Dedifferentiated amniotic fluid mesenchymal stem cell (primary cell): ENCODE measurements at regions not wholly inside any gene's neighbourhood (a gene's known extent, or its start where the extent isn't known, plus 50 kb on each side); places are given as distances from the start of the nearest gene placed in this dataset.
"Not testable (repeated sequence)": the region's sequence is repeated elsewhere in the genome, so short reads cannot be mapped to it uniquely, and the experiment has no call there.

ENCODE experiments used
- DNase-seq: peaks from one replicate; pipeline ENCODE4 v3.0.0-alpha.2; 2016; ENCODE audit errors: extremely low spot score

DNA sequence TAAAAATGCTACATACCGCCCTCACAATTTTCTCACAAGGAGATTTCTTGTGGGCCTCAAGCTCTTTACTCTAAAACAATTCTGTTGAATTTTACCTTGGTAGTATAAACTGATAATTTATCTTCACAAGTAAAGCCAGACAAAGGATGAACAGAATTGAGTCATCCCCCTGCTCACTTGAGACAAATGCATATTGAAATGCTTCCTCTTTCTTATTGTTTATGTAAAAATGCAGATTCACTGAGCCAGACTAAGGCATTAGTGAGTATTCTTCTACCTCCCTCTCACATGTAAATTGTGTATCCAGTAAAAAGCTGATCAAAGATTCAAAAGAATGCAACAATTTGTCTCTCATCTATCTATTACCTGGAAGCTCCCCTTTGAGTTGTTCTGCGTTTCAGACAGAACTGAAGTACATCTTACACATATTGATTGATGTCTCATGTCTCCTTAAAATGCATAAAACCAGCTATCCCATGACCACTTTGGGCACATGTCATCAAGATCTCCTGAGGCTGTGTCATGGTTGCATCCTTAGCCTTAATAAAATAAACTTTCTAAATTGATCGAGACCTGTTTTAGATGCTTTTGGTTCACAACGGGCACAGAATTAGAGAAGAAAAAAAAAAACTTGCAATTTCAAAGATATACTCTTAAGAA is 743.1 kb upstream of the B3GALT2 start:
- DNase-seq = no peak

DNA sequence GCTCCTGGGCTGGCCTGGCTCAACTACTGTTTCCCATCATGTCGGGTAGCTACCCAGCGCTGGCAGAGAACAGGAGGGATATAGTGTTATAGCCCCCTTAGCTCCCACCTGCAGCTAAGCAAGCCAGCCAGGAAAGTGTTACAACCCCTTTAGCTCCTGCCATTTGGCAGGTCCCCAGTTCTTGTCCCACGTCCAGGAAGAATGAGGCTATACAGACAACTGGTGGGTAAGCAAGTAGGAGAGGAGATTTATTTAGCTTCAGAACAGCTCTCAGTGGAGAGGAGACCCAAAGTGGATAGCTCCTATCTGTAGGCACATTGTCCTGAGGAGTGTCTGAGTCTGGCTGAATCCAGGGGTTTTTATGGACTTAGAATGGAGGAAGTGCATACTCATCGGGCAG is 741.1 kb upstream of the B3GALT2 start:
- DNase-seq = no peak

DNA sequence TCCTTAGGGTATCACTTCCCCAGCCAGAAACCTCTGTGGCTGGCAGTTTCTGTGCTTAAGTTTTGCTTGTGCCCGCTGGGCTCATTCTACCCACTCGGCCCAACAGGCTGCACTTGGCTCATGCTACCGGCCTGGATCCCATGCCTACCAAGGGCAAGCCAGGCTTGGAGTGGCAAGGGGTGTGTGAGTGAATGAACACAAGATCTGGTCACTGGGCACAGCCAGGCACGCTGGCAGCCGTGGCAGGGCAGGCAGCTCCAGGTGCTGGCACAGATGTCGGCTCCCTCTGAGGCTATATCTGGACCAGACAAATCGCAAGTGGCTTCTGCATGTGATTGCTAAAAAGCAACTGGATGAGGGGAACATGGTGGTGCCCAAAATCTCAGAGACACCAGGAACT is 740.5 kb upstream of the B3GALT2 start:
- DNase-seq = no peak

DNA sequence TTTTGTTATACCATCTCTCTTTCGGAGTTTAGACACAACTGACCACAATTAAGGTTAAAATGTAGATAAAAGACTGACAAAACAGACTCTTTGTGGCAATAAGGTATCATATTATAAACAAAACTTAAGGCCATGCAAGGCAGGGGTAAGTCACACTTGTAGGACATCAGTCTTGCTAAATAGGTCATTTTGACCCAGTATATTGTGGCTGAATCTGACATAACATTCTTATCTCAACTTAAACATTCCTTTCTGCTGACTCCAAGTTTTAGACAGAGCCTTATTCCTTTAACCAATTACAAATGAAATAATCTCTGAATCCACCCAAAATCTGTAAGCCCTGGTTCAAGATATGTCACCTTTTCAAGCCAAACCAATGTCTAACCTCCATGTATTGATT is 733.4 kb upstream of the B3GALT2 start:
- no peak for DNase-seq

DNA sequence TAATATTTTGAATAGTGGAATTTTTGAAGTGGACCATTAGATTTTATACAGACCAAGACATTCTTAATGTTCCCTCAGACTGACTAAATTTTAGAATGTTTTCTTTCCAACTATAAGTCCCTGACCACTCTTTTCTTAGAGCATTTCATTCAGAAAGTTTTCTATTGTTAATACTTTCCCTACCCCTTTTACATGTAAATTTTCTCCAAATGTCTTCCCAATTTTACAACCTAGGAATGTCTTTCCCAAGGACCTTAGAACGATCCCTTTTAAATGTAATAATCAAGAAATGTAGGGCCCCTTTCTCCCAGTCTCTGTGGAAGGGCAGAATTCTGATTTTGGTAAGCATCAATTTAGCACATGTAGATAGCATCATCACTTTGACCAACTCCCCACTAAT is 730.0 kb upstream of the B3GALT2 start:
- DNase-seq = no peak

DNA sequence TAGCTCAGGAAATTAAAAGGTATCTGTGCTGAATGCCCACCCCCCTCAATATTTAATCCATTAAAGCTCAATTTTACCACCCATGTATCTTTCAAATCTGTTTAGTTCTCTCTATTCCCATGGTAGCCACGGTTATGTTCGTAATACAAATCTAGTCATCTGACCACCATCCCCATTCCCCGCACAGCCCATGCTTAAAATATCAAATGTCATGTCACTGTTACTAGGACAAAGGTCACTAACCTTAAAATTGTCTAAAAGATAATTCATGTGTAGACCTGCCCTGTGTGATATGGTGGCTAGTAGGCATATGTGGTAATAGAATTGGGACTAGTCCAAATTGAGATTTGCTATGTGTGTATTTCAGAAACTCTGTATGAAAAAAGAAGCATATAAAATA is 728.5 kb upstream of the B3GALT2 start:
- no peak for DNase-seq

DNA sequence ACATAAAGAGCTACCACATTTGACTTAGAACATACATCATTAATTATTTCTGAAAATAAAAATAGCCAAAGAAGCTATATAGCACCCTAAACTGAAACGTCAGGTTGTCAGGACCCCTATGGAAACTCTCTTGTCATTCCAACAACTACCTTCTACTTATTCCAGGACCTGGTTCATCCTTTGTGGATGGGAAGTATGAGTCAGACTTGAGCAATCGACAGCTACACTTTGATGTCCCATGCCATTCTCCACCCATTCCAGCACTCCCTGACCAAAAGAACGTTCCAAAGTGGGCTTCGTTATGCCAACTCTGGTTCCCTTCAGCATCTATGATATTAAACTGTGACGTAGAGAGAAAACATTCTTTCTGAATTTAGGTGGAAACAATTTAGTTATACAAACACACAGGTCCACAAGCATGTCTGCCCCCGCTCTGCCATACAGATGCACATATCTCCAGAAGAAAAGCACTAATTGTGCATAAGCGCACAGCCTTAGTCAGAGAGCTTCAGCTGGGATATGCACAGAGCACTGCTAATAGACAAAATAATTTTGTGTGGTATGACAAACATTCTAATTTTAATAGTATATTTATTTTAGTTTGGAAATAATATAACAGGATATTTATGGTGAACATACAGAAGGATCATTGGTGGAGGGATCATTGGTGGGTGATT is 723.1 kb upstream of the B3GALT2 start:
- no peak for DNase-seq

DNA sequence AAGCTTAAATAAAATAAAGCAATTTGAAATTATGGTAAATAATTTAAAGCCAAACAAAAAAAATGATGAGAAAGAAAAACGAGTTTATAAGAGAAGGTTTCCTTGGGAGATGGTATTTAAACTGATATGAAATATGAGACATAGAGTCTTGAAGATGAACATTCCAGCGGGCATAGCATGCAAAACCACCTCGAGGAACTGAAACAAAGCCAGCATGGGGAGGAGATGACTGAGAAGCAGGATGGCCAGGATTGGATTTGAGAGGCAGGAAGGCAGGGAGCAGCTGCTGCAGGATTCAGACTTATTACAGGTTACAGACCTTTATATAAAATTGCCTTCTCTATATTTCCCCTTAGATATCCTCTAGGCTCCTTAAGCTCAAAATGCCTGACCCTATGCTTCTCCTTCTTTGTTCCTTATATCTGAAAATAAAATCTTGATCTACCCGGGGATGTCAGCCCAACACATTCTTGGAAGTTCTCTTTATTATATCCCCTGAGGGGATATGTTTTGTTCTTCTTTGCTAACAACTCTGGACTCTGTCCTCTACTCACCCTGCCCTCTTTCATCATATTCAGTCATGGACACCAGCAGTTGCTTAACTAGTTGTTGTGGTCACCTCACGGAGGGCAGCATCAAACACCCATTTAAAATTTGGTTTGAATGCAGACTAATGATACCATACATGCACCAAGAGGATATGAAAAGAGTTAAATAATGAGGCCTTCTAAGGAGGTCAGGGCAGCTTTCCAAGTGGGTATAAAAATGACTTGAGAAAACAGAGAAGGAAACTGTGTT is 719.1 kb upstream of the B3GALT2 start:
- DNase-seq = peak; percentile 47

DNA sequence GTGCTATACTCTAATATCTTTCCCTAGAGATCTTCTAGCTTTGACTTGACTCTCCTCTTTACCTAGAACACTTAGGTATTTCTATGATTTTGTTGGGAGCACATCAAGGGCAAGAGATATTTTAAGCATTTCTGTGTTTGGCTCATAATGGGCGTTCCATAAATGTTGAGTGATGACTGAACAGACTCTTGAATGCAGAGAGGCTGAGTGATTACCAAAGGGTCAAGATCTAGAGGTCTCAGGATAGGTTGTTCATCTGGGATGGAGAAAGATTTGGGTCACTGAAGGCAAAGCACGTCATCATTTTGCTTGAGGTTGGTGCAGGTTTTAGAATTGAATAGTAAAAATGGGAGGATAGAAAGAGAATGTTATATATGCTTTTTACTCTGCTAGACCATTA is 705.4 kb upstream of the B3GALT2 start:
- DNase-seq = no peak

DNA sequence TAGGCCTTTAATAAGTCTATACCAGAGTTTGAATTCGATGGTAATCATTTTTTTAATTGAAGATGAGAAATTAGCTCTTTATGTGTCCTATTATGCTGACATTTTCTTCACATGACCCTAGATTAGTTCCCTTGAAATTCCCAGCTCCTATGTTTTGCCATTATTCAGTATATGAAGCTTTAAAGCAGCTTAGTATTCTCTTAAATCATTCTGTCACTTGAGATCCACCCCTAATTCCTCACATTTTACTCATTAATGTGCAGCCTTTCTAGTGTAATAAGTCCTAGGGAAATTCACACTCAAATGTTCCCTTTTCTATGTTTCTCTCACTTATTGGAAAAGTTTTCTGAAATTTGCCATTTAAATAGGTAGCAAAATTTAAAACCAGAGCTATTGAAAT is 704.5 kb upstream of the B3GALT2 start:
- DNase-seq = peak; percentile 9

DNA sequence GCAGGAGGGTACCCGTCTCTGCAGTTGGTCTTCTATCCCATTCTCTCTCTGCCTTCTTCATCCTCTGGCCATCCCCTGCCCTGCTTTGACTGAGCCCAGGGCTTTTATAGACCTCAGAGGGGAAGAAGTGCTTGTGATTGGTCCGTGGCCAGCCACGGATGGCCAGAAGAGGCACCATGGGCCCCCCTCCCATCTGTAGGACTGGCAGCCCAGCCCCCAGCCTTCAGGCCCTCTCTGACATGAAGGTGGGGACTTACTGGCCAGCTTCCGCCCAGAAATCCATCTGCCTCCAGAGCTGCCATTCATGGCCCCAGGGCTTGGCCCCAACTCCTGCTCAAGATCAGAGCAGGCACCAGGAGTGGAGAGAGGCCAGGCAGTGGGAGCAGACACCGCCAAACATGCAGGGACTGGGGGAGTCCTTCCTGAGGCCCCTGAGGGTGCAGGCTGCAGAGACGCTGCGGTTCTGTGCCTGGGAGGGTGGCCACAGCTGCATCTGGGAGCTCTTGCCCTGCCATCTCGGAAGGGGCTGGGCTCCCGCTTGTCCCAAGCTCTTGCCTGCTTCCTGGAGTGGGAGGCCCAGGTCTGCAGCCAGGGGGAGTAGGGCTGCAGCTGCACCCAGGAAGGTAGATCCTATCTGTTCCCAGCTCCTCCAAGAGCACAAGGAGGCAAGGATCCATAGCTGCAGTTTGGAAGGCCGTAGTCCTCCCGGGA is 698.6 kb upstream of the B3GALT2 start:
- DNase-seq = no peak

DNA sequence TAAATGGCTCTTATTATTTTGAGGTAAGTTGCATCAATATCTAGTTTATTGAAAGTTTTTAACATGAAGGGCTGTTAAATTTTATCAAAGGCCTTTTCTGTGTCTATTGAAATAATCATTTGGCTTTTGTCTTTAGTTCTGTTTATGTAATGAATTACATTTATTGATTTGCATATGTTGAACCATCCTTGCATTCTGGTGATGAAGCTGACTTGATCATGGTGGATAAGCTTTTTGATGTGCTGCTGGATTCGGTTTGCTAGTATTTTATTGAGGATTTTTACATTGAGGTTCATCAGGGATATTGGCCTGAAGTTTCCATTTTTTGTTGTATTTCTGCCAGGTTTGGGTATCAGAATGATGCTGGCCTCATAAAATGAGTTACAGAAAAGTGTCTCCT is 691.5 kb upstream of the B3GALT2 start:
- DNase-seq = not testable (repeated sequence)

DNA sequence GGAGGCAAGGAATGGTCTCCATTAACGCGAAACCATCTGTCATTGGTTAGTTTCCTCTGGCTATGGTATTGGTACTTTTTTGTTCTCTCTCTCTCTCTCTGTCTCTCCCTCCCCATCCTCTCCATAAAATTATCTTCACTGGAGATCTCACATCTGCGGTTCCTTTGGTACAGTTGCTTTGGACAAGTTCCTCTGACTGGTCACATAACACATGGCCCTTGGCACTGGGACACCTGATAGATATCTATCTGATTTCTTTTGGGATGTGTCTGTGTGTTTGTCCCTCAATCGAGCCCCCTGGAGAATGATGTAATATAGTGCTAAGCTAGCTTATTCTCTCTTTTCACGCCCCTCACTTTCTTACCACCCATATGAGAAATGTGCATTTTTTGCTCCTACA is 682.0 kb upstream of the B3GALT2 start:
- no peak for DNase-seq

DNA sequence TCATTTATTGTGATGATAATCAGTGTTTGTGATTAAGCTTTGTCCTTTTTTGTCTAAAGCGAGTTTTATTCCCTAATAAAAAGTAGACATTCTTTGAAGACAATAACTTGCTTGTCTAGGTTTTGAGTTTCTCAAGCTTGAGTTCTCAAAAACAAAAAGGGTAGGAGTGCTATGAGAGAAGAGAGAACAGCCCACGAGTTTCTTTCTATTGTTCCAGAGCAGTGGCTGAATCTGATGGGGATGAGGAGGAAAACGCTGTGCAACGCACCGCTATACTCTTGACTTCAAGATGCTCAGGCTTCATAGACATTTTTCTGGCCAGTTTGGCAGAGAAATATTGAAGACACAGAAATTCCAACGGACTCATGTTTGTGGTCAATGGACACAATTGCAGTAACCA is 669.8 kb upstream of the B3GALT2 start:
- DNase-seq = no peak

DNA sequence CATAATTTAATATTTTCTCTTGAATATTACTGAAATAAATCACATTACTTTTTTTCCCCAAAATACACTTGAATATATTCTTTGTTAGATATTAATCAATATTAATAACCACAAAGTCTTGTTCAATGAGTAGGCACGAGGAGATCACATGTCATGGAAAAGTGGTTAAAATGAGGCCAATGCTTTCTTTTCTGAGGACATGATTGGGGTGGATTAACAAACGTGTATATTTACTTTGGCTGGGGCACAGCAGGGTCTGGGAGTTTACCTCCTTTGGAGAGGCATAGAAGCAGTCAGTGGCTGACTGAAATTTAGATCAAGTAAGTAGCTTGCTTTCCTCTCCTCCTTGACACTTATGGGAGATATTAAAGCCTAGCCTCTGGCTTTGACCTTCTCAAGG is 664.3 kb upstream of the B3GALT2 start:
- no peak for DNase-seq

DNA sequence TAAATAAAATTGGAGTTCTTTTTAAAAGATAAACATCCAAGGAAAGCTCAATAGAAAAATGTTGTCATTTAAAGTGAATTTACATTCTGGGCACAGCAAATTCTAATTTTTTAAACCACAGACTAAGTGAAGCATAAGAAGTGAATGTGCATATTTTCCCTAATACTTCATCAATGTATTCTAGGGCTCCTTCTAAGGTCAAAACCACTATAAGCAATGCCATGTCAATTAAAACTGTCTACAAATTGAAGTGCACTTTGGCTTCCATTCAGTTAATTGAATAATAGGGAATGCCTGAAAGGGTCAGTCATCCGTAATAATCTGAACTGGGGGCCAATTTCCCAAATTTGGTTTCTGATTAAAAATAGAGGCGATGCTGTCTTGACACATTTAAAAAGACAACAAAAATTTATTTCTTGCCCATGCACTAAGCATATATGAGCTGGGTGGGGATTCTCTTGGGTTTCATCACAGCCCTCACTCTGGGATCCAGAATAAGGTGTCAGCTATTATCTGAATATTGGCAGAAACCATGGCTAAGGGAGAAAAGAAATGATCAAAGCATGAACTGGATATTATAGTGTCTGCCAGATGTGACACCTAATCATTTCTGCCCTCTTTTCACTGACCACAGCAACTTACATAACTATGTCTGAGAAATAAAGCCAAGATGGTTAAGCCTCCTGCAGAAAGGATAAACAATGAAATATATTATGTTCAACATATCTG is 660.6 kb upstream of the B3GALT2 start:
- DNase-seq = peak; percentile 38

DNA sequence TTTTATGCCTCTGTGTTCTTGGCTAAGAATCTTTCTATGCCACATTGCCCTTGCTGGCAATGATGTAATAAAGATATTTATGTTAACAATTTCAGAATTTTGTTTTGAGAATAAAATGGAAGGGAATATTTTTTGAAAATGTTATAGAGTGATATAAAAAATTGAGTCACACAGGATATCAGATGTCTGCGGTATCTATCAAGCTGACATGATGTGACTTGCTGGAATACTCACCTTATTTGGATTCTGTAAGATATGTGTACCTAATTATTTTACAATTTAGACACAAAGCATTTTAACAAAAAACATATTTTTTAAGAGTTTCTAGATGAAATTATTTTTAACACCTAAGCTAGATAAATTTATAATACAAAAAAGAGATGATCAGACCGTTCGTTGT is 660.0 kb upstream of the B3GALT2 start:
- no peak for DNase-seq

DNA sequence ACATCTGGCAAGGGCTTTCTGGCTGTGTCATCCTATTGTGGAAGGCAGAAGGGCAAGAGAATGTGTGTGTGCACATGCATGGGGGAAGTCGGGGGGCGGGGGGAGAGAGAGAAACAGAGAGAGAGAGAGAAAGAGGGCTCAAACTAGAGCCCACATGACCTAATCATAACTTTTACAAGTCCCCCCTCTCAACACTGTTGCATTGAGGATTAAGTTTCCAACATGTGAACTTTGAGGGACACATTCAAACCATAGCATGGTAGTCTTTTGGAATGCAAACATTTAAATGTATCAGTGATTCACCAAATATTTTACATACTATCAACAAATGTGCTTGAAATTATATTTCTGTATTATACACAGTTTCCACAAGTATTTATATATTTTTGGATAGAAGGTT is 655.4 kb upstream of the B3GALT2 start:
- no peak for DNase-seq

DNA sequence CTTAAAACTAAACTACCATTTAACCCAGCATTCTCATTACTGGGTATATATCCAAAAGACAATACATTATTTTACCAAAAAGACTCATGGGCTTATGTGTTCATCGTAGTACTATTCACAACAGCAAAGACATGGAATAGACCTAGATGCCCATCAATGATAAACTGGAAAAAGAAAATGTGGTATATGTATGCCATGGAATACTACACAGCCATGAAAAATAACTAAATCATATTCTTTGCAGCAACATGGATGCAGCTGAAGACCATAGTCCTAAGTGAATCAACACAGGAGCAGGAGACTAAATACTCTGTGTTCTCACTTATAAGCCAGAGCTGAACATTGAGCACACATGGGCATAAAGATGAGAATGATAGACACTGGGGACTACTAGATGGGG is 645.1 kb upstream of the B3GALT2 start:
- no peak for DNase-seq

DNA sequence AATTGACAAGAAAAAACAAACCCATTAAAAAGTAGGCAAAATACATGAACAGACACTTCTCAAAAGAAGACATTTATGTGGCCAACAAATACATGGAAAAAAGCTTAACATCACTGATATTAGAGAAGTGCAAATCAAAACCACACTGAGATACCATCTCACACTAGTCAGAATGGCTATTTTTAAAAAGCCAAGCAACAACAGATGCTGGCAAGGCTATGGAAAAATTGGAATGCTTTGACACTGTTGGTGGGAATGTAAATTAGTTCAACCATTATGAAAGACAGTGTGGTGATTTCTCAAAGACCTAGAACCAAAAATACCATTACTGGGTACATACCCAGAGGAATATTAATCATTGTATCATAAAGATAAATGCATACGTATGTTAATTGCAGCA is 641.1 kb upstream of the B3GALT2 start:
- DNase-seq = no peak

DNA sequence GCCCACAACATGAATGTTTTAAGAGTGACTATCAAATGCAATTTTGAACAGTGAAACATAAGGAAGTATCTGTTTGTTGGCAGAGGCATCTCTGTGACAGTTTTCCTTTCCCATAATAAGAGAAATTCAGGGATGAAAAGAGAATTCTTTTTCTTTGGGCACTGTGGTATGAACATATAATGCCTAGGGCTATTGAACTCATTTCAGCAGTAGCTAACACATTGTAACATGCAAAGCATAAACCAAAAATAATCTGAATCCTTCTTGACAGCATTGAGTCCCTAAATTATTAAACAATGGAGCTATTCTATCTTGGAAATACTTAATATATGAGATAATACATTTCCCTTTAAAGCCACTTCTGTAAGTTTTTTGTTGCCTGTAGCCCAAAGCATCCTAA is 633.0 kb upstream of the B3GALT2 start:
- DNase-seq = no peak

DNA sequence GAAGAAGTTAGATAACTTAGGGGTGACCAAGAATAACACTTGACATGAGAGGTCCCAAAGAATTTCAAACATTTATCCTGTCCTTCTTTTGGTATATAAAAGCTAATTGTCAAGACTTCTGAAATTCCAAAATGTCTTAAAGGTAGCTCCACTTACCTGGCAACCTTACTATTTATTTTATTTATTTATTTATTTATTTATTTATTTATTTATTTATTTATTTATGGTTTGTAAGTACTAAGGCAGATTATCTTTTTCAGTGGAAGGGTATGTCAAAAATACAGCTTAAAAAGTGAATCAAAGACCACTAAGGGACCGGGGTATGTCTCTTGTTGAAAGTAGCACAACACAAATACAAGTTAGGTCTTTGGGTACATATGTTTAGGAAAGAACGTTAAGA is 620.8 kb upstream of the B3GALT2 start:
- DNase-seq = no peak
